ENCODE measurements at regions not wholly inside any gene's neighbourhood (a gene's known extent, or its start where the extent isn't known, plus 50 kb on each side); places are given as distances from the start of the nearest gene placed in this dataset.

DNA sequence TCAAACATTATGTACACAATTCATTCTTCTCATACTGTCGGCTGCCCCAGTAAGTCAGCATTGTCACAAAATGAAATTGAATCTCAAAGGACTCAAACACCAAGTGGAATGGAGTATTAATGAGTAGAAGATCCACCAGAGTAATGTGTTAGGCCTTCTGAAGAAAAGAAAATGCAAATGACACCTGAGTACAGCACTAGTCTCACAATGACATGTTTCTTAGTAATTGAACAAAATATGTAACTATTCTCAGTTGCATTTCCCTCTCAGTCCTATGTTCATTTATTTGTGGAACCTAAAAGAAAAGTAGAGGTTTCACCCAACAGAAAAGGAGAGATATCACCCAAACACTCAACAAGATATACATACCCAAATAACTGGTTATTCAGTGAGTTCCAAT lies 283.9 kb upstream of the THBS1 start:
- DNase-seq (ENCODE audit: low read depth in 1 of 2, low spot score in 1 of 2) = no peak
- in situ Hi-C loops (cut with HindIII; ENCODE audit: low pct_unique_long_range_greater_than_20kb, low sequenced_read_pairs) = no loop called here
- no peak for TF ChIP-seq JUND (IDR thresholded peaks at IDR 0.05; ENCODE audit: low read depth)

DNA sequence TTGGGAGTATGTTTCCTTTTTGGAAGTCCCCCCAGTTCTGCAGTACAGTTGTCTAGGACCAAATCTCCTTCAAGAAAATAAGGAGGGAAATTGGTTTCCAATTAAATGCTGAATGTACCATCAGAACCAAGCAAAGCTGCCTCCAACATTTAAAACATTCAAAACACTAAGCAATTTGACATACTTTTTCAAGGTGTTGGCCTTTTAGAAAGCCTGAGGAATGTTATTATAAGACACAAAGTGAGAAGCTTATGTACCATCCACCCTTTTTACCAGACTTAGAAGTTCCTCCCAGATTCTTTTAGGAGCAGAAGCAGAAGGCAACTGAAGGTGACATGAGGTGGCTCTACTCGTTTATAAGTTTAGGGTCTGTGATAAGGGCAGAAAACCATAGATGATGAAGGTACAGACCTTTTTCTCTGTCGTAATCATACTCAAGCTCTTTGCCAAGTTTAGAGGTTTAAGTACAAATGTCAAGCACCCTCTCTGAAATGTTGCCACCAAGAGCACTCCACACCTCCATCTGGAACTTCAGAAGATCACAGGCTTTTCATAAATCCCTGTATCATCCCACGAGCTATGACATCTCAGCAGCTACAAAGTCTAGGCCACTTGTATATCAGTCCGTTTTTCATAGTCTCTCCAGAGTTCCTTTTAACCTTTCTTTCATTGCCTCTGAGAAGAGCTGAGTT lies 282.5 kb upstream of the THBS1 start:
- TF ChIP-seq JUND (IDR thresholded peaks at IDR 0.05; ENCODE audit: low read depth) = no peak
- in situ Hi-C loops (cut with HindIII; ENCODE audit: low pct_unique_long_range_greater_than_20kb, low sequenced_read_pairs) = no loop called here
- DNase-seq (ENCODE audit: low read depth in 1 of 2, low spot score in 1 of 2) = no peak

DNA sequence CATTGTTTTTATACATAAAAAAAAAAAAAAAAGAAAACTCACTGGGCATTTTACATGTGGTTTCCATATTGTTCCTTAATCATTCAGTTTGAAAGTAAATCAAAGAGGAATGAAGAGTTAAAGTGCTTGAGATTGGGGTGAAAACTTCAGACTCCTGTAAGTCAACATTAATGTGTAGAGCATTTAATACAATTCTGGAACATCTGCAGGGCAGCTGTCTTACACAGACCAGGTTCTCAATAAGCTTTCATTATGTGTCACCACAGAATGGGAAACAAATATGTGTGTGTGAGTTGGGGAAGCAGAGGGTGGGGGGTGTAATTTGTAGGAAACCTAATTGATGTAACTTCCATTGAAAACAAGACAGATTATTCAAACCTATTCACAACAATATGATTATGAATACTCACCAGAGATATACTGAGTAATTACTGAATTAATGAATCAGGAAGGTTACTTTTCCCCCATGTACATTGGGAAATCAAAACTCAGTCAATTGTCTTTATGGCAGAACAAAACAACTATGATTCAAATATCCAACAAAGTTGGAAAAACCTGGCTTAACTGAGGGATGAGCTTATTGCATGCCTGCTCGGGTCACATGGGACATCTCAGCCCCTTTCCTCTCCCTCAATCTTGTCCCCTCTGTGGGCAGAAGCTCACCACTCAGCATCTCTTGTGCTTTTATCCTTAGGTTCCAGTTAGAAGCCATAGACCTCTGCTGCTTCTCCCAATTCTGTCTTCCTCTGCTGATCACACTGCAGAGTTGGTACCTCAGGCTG lies 281.2 kb upstream of the THBS1 start:
- no peak for TF ChIP-seq JUND (IDR thresholded peaks at IDR 0.05; ENCODE audit: low read depth)
- in situ Hi-C loops (cut with HindIII; ENCODE audit: low pct_unique_long_range_greater_than_20kb, low sequenced_read_pairs) = no loop called here
- no peak for DNase-seq (ENCODE audit: low read depth in 1 of 2, low spot score in 1 of 2)

DNA sequence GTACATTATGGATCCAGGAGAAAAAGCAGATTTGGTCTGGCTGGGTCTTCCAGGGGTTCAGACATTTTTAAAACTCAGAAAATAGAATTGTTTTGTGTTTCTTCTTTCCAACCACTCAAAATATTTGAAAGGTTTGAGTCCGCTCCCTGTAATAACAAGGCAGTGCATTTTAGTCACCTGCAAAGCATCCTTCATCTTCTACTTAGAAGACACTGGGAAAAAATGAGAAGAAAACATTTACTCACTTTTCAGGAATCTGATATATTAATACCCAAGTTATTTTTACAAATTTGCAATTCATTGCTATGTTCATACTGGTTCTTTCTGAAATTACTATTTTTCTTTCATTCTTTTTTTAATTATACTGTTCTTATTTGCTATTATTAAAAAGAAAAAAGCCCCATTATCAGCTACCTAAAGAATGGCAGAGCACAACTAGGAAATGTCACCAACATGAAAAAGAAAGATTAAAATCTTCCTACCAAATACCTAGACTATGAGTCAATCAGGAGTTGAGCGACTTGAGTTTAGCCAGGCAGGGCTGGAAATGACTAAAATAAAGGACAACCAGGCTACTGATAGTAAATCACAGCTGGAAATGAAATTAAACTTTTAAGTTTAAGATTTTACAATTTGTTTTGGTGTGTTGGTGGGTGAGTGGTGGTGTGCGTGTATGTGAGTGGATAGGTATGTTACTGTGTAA lies 280.3 kb upstream of the THBS1 start:
- peak; percentile 28; the same call in 1 of the 2 replicates for TF ChIP-seq JUND (IDR thresholded peaks at IDR 0.05; ENCODE audit: low read depth)
- DNase-seq (ENCODE audit: low read depth in 1 of 2, low spot score in 1 of 2) = peak; percentile 21 to 51
- in situ Hi-C loops (cut with HindIII; ENCODE audit: low pct_unique_long_range_greater_than_20kb, low sequenced_read_pairs) = no loop called here

GRCh38 chr15:39301589-39301999 lies 279.3 kb upstream of the THBS1 start:
- DNase-seq (ENCODE audit: low read depth in 1 of 2, low spot score in 1 of 2) = no peak
- in situ Hi-C loops (cut with HindIII; ENCODE audit: low pct_unique_long_range_greater_than_20kb, low sequenced_read_pairs) = no loop called here
- no peak for TF ChIP-seq JUND (IDR thresholded peaks at IDR 0.05; ENCODE audit: low read depth)

GRCh38 chr15:39302936-39303335 lies 277.9 kb upstream of the THBS1 start:
- DNase-seq (ENCODE audit: low read depth in 1 of 2, low spot score in 1 of 2) = no peak
- in situ Hi-C loops (cut with HindIII; ENCODE audit: low pct_unique_long_range_greater_than_20kb, low sequenced_read_pairs) = no loop called here

GRCh38 chr15:39304201-39304841 lies 276.6 kb upstream of the THBS1 start:
- DNase-seq (ENCODE audit: low read depth in 1 of 2, low spot score in 1 of 2) = no peak
- in situ Hi-C loops (cut with HindIII; ENCODE audit: low pct_unique_long_range_greater_than_20kb, low sequenced_read_pairs) = no loop called here
- no peak for TF ChIP-seq JUND (IDR thresholded peaks at IDR 0.05; ENCODE audit: low read depth)

More at GRCh38 chr15:39302936-39303335, 277.9 kb upstream of the THBS1 start:
- TF ChIP-seq JUND (IDR thresholded peaks at IDR 0.05; ENCODE audit: low read depth) = no peak

DNA sequence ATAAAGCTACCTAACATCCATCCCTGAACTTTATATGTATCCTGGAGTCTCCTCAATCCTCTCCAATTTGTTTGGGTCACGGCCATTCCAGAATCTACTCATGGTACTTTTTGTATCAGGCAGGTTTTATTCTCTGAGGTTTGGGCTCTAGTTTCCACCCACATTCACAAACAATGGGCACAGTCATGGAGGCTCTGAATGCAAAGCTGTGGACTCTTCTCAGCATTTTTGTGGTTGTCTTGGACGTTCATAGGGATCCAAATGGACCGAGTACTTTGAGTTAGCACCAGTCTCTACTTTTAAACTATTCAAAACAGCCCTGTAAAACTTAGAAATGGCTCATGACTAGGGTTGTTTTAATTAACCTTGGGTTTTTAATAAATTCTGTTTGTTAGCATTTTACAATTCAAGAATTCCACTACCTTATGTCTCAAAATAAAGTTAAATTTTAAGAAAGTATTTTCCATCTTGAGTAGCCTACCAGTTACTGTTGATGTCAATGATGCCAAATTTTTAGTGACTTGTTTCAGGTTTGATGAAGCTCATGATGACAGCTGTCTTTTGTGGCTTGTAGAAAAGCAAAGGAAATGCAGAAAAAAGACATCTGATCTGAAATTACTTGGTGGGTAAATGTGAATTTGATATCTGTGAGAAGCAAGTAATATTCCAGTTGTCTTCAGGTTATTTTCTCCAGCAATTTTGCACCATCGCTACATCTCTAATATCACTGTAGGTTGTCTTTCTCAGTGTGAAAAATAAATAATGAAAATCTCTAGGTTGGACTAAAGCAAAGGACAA lies 275.7 kb upstream of the THBS1 start:
- no peak for TF ChIP-seq JUND (IDR thresholded peaks at IDR 0.05; ENCODE audit: low read depth)
- DNase-seq (ENCODE audit: low read depth in 1 of 2, low spot score in 1 of 2) = no peak
- in situ Hi-C loops (cut with HindIII; ENCODE audit: low pct_unique_long_range_greater_than_20kb, low sequenced_read_pairs) = no loop called here

DNA sequence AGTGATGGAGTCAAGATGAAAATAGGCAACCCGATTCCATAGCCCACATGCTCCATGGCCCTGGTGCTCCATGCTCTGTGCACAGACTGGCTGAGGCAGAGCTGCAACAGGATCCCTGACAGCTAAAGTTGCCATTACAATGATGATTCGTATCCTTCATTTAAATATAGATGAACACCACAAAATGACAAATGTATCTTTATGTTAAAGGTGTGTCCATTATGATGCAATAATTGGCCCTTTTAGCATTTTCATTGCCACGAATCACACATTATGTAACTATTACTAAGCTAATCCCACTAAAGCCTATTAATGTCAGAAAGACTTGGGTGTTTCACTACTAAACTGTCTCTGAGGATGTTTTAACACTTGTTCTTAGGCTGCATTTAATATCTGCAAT lies 270.2 kb upstream of the THBS1 start:
- DNase-seq (ENCODE audit: low read depth in 1 of 2, low spot score in 1 of 2) = no peak
- in situ Hi-C loops (cut with HindIII; ENCODE audit: low pct_unique_long_range_greater_than_20kb, low sequenced_read_pairs) = no loop called here
- TF ChIP-seq JUND (IDR thresholded peaks at IDR 0.05; ENCODE audit: low read depth) = no peak

DNA sequence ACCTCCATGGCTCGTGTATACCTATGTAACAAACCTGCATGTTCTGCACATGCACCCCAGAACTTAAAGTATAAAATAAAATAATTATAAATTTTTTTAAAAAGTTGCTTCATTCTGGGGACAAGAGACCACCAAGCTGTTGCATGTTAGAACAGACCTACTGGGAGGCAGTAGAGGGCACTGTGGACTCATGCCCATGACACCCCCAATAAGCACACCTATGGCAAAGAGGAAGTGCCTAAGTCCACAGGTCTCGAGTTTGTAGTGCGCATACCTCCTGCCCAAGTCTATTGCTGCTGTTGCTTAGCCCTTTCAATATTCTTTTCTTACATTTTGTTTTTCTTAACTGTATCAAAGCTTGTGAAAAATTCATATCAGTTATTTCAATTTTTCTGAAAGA lies 267.9 kb upstream of the THBS1 start:
- TF ChIP-seq JUND (IDR thresholded peaks at IDR 0.05; ENCODE audit: low read depth) = no peak
- in situ Hi-C loops (cut with HindIII; ENCODE audit: low pct_unique_long_range_greater_than_20kb, low sequenced_read_pairs) = no loop called here
- DNase-seq (ENCODE audit: low read depth in 1 of 2, low spot score in 1 of 2) = peak in 1 of 2 experiments; percentile 15

DNA sequence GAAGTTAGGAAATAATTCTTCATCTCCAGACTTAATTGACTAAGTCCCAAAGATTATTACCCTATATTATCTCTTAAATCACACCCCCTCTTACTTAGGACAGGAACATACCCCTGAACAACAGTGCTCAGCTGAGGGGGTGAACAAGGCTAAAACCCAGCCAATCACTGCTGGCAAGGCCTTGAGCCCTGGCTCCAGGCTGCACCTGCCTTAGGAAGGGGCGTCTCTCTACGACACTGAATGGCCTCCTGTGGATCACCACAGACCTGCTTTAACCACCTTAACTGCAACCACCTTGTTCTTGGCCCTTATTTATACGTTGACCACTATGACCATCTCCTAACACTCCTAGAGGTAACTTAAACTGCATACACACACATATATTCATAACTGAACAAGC lies 267.4 kb upstream of the THBS1 start:
- no peak for TF ChIP-seq JUND (IDR thresholded peaks at IDR 0.05; ENCODE audit: low read depth)
- no peak for DNase-seq (ENCODE audit: low read depth in 1 of 2, low spot score in 1 of 2)
- in situ Hi-C loops (cut with HindIII; ENCODE audit: low pct_unique_long_range_greater_than_20kb, low sequenced_read_pairs) = no loop called here

DNA sequence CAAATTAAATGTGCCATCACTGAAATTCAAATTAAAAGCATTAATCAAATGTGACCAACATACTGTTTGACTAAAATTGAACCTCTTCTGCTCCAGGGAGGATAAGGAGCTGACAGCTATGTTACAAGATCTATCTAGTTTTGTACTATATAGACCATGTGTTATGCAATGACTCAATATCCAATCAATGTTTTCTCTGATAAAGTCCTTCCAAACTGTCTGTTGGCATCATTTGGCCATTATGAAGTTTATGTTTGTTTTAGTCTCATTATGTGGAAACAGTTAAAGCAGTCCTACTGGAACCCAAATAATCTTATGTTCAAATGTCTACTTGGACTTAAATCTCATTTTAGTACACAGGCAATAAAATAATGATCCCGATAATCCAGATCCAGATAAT lies 267.0 kb upstream of the THBS1 start:
- in situ Hi-C loops (cut with HindIII; ENCODE audit: low pct_unique_long_range_greater_than_20kb, low sequenced_read_pairs) = no loop called here
- TF ChIP-seq JUND (IDR thresholded peaks at IDR 0.05; ENCODE audit: low read depth) = no peak
- DNase-seq (ENCODE audit: low read depth in 1 of 2, low spot score in 1 of 2) = no peak
